GM12875 (cell line): ENCODE measurements at regions not wholly inside any gene's neighbourhood (a gene's known extent, or its start where the extent isn't known, plus 50 kb on each side); places are given as distances from the start of the nearest gene placed in this dataset.
"Not testable (repeated sequence)": the region's sequence is repeated elsewhere in the genome, so short reads cannot be mapped to it uniquely, and the experiment has no call there.

Source experiments
- H3K4me3 ChIP-seq: one replicate; pipeline ENCODE4 v1.5.1; 2011; ENCODE audit warnings: low read depth, low read length, control low read depth
- TF ChIP-seq, protein P1 (sequence below): IDR thresholded peaks from 2 replicates; pipeline ENCODE4 v1.5.1; 2011; ENCODE audit warnings: low read depth, mild to moderate bottlenecking, control low read depth, inconsistent platforms, low read length, moderate library complexity, borderline replicate concordance; ENCODE audit not compliant: insufficient read depth

DNA sequence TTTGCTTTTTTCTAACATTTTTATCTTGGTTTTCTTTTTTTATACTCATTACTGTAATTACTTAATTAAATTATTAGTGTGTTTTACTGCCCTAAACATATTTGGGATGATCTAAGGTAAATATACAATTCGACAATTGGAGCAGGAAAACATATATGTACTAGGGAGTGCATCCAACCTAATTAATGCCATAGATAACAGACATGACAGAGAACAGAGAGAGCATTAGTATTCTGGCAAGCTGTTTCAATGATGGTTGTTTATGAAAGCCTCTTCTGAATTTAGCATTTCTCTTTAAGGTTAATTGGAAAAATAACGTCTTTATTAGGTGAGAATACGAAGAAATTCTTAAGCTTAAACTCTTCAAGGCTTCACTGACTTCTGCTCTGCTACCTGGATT is 300.1 kb upstream of the PRR16 start:
- TF ChIP-seq, protein P1, sequence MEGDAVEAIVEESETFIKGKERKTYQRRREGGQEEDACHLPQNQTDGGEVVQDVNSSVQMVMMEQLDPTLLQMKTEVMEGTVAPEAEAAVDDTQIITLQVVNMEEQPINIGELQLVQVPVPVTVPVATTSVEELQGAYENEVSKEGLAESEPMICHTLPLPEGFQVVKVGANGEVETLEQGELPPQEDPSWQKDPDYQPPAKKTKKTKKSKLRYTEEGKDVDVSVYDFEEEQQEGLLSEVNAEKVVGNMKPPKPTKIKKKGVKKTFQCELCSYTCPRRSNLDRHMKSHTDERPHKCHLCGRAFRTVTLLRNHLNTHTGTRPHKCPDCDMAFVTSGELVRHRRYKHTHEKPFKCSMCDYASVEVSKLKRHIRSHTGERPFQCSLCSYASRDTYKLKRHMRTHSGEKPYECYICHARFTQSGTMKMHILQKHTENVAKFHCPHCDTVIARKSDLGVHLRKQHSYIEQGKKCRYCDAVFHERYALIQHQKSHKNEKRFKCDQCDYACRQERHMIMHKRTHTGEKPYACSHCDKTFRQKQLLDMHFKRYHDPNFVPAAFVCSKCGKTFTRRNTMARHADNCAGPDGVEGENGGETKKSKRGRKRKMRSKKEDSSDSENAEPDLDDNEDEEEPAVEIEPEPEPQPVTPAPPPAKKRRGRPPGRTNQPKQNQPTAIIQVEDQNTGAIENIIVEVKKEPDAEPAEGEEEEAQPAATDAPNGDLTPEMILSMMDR = no peak
- no peak overlapping the region for H3K4me3 ChIP-seq

DNA sequence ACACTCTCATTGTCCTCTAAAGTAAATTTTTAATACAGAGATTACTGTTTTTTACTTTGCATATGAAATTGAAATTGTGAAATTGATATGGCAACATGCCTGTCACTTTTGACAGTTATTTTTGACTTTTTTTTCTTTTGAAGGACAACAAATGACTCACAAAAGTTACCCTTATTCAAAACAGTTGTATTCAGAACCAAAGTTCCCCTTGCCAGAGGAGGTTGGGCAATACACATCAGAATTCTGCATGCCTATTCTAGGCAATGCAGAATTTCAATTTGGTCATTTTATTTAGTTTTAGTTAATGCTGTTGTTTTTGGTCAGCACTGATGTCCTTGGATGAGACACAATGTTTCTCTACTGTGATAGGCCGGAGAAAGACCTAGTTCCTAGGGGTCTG is 299.1 kb upstream of the PRR16 start:
- H3K4me3 ChIP-seq = no peak overlapping the region
- TF ChIP-seq, protein P1 = no peak

DNA sequence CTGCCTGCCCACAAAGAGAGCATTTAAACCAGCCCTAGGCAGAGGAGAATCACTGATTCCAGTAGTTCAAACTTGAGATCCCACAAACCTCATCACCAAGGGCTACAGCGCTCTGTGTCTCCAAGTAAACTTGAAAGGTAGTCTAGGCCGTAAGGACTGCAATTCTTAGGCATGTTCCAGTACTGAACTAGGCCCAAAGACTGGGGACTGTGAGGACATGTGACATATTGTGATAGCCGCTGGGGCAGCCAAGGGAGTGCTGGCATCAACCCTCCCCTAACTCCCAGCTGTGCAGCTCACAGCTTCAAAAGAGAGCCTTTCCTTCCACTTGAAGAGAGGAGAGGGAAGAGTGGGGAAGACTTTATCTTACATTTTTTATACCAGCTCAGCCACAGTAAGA is 291.0 kb upstream of the PRR16 start:
- TF ChIP-seq, protein P1 = no peak
- no peak overlapping the region for H3K4me3 ChIP-seq

DNA sequence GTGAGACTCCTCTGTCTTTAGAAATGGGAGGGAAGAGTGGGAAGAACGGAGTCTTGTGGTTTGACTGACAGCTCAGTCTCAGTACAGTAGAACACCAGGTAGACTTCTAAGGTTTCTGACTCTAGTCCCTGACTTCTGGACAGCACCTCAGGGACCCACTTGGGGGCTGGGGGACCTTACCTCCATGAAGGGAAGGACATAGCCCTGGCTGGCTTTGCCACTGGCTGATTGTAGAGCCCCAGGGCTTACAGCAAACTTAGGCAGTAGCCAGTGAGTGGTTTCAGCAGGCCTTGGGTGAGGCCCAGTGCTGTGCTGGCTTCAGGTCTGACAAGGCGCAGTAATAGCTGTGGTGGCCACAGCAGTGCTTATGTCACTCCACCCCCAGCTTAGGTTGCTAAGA is 290.0 kb upstream of the PRR16 start:
- H3K4me3 ChIP-seq = no peak overlapping the region
- TF ChIP-seq, protein P1 = no peak

DNA sequence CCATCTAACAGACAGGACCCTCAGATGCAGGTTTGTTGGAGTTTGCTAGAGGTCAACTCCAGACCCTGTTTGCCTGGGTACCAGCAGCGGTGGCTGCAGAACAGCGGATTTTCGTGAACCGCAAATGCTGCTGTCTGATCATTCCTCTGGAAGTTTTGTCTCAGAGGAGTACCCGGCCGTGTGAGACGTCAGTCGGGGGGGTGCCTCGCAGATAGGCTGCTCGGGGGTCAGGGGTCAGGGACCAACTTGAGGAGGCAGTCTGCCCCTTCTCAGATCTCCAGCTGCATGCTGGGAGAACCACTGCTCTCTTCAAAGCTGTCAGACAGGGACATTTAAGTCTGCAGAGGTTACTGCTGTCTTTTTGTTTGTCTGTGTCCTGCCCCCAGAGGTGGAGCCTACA is 282.9 kb upstream of the PRR16 start:
- H3K4me3 ChIP-seq = not testable (repeated sequence)

DNA sequence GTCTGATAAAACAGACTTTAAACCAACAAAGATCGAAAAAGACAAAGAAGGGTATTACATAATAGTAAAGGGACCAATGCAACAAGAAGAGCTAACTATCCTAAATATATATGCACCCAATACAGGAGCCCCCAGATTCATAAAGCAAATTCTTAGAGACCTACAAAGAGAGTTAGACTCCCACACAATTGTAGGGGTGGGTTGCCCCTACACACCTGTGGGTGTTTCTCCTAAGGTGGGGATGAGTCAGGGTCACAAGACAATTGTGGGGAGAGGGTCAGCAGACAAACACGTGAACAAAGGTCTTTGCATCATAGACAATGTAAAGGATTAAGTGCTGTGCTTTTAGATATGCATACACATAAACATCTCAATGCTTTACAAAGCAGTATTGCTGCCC is 269.4 kb upstream of the PRR16 start:
- not testable (repeated sequence) for H3K4me3 ChIP-seq

DNA sequence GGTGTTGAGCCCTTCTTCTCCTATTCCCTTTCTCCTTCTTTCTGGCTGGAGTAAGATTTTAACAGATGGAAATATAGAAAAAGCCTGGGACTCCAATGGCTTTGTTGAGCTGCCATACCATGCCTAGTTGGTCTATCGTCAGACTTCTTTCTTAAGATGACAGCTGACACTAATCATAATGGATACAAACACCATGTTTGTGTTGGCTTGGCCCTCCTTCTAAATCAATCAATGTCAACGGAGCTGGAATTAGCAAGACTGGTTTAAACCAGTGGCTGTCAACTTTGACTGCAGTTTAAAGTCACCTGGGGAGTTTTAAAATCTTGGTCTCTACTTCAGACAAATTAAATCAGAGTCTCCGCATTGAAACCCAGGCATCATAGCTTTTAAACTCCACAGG is 264.5 kb upstream of the PRR16 start:
- TF ChIP-seq, protein P1 = no peak
- H3K4me3 ChIP-seq = no peak overlapping the region

DNA sequence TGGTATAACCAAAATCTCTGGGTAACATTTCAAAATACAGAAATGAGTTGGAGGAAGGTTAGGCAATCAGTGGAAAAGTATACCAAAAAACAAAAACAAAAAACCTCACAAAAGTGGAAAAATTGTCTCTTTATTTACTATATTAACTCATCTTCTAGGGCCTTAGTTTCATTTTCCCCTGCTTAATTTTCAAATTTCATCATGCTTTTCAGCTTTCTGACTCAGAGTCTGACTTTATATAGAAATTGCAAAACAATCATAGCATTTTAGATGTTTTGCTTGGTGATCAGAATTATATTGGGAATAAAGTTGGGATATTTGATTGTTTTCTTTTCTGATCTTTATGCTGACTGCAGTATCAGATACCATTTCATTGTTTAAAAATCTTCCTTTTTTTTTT is 257.0 kb upstream of the PRR16 start:
- no peak overlapping the region for H3K4me3 ChIP-seq
- TF ChIP-seq, protein P1 = no peak
